ENCODE measurements at regions not wholly inside any gene's neighbourhood (a gene's known extent, or its start where the extent isn't known, plus 50 kb on each side); places are given as distances from the start of the nearest gene placed in this dataset.
"Not testable (repeated sequence)": the region's sequence is repeated elsewhere in the genome, so short reads cannot be mapped to it uniquely, and the experiment has no call there.

- H3K27ac ChIP-seq, result no peak overlapping the region
- DNase-seq (ENCODE audit: low spot score), result no peak
- TF ChIP-seq, protein P1, sequence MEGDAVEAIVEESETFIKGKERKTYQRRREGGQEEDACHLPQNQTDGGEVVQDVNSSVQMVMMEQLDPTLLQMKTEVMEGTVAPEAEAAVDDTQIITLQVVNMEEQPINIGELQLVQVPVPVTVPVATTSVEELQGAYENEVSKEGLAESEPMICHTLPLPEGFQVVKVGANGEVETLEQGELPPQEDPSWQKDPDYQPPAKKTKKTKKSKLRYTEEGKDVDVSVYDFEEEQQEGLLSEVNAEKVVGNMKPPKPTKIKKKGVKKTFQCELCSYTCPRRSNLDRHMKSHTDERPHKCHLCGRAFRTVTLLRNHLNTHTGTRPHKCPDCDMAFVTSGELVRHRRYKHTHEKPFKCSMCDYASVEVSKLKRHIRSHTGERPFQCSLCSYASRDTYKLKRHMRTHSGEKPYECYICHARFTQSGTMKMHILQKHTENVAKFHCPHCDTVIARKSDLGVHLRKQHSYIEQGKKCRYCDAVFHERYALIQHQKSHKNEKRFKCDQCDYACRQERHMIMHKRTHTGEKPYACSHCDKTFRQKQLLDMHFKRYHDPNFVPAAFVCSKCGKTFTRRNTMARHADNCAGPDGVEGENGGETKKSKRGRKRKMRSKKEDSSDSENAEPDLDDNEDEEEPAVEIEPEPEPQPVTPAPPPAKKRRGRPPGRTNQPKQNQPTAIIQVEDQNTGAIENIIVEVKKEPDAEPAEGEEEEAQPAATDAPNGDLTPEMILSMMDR (IDR thresholded peaks at IDR 0.05), result no peak
- H3K4me3 ChIP-seq, result no peak overlapping the region
These were observed 122.3 kb upstream of the ANKRD30A start for GRCh38 chr10:37003126-37003525.

DNA sequence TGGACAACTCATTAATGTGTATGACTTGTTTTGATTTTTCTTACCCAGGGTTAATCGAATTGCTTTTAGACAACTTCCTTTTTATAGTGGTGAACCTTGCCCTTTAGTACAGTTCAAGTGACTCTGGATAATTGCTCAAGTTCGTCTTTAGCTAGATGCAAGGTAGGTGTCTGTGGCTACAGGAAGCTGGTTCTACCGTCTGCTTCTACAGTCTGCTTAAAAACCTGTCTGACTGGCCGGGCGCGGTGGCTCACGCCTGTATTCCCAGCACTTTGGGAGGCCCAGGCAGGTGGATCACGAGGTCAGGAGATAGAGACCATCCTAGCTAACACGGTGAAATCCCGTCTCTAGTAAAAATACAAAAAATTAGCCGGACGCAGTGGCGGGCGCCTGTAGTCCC, 129.6 kb upstream of the ANKRD30A start:
- not testable (repeated sequence) for H3K27ac ChIP-seq; DNase-seq (ENCODE audit: low spot score); H3K4me3 ChIP-seq

DNA sequence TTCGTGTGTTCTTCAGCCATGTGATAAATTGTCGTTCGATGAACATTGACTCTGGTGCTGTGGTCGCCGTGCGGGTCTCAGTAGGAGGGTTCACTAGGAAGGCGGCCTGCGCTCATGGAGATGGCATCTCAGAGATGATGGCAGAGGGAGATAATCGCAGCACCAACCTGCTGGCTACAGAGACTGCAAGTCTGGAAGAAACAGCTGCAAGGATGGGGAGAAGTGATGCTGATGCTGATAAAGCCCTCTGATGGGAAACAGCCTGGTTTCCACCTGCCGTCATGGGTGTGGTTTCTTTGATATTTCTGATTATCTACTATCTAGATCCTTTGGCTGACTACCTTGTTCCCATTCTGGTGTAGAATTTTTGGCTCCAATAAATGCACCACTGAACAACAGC, 130.5 kb upstream of the ANKRD30A start:
- TF ChIP-seq, protein P1 (IDR thresholded peaks at IDR 0.05), result no peak
- no peak for DNase-seq (ENCODE audit: low spot score)
- no peak overlapping the region for H3K27ac ChIP-seq
- no peak overlapping the region for H3K4me3 ChIP-seq

DNA sequence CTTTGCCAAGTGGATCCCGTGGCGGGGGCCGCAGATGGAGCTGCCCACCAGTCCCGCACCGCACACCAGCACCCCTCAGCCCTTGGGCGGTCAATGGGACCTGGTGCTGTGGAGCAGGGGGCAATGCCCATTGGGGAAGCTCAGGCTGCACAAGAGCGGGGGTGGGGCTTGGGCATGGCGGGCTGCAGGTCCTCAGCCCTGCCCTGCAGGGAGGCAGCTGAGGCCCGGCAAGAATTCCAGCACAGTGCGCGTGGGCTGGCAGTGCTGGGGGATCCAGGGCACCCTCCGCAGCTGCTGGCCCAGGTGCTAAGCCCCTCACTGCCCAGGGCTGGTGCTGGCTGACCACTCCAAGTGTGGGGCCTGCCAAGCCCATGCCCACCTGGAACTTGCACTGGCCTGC, 136.2 kb upstream of the ANKRD30A start:
- Histone ChIP-seq H3K27ac (no peak overlapping the region), H3K4me3 (no peak overlapping the region)
- no peak for DNase-seq (ENCODE audit: low spot score)
- TF ChIP-seq, protein P1 (IDR thresholded peaks at IDR 0.05), result no peak

DNA sequence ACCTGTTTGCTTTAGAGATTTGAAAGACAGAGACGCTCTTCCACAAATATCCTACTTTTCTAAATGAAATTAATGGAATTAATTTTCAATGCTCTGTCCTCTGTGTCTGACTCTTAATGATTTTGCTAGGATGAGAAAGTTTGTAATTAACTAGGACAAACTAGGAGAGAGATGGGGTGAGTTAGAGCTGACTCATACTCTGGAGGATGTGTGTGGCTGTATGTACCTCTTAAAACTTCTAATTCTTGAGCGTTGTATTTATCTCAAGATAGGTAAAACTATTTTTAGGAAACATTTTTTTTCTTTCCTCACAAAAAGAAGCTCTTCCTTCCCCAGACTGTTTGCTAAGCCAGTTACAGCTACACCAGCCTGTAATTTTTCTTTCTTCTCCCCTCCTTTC, 178.8 kb upstream of the ANKRD30A start:
- DNase-seq (ENCODE audit: low spot score), result no peak
- TF ChIP-seq, protein P1 (IDR thresholded peaks at IDR 0.05), result no peak
- H3K27ac ChIP-seq, result no peak overlapping the region

GRCh38 chr10:36943544-36943943, 181.9 kb upstream of the ANKRD30A start:
- TF ChIP-seq, protein P1 (IDR thresholded peaks at IDR 0.05), result no peak
- Histone ChIP-seq H3K27ac (no peak overlapping the region), H3K4me3 (no peak overlapping the region)
- DNase-seq (ENCODE audit: low spot score), result no peak

More for the DNA sequence above, 178.8 kb upstream of the ANKRD30A start:
- H3K4me3 ChIP-seq, result no peak overlapping the region

GRCh38 chr10:36942616-36943015, 182.8 kb upstream of the ANKRD30A start:
- H3K4me3 ChIP-seq, result no peak overlapping the region
- TF ChIP-seq, protein P1 (IDR thresholded peaks at IDR 0.05), result no peak
- no peak overlapping the region for H3K27ac ChIP-seq
- no peak for DNase-seq (ENCODE audit: low spot score)

- Histone ChIP-seq H3K27ac (no peak overlapping the region), H3K4me3 (no peak overlapping the region)
- TF ChIP-seq, protein P1 (IDR thresholded peaks at IDR 0.05), result no peak
- no peak for DNase-seq (ENCODE audit: low spot score)
These were observed 222.4 kb upstream of the ANKRD30A start for GRCh38 chr10:36903040-36903439.
